ENCODE measurements at regions not wholly inside any gene's neighbourhood (a gene's known extent, or its start where the extent isn't known, plus 50 kb on each side); places are given as distances from the start of the nearest gene placed in this dataset.

DNA sequence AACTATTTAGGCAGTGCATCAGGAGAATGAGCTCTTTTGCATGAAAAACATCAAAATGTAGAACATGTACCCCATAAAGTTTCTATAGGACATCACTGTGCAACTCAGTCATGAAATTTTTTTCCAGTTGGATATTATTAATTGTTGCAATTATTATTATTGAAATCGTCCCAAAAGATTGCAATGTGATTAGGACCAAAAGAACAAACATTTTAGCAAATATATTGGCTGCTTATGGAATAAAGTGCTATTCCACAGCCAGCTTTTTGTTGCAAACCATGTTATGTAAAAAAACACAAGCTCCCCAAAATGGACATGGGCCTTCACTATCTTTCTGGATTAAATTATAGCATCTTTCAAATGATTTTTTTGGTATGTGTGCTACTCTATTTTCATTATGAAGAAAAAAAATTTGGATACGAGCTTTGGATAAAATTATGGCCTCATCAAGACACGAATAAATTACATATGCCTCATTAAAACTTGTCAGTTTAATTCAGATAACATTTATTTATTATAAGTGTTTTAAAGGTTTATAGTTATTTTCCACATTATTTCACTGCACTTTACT lies 262.7 kb upstream of the TCF21 start:
- H3K9ac ChIP-seq (ENCODE audit: low read depth, low read length) = no peak overlapping the region
- DNase-seq (no peak), ATAC-seq (ENCODE audit: insufficient read depth, low read depth) (no peak)
- TF ChIP-seq, protein P1, sequence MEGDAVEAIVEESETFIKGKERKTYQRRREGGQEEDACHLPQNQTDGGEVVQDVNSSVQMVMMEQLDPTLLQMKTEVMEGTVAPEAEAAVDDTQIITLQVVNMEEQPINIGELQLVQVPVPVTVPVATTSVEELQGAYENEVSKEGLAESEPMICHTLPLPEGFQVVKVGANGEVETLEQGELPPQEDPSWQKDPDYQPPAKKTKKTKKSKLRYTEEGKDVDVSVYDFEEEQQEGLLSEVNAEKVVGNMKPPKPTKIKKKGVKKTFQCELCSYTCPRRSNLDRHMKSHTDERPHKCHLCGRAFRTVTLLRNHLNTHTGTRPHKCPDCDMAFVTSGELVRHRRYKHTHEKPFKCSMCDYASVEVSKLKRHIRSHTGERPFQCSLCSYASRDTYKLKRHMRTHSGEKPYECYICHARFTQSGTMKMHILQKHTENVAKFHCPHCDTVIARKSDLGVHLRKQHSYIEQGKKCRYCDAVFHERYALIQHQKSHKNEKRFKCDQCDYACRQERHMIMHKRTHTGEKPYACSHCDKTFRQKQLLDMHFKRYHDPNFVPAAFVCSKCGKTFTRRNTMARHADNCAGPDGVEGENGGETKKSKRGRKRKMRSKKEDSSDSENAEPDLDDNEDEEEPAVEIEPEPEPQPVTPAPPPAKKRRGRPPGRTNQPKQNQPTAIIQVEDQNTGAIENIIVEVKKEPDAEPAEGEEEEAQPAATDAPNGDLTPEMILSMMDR (IDR thresholded peaks at IDR 0.05; ENCODE audit: borderline replicate concordance, extremely low read depth, low read length, poor library complexity, severe bottlenecking) = no peak
- no peak for TF ChIP-seq EZH2 (IDR thresholded peaks at IDR 0.05; ENCODE audit: borderline replicate concordance, low read depth, low read length, severe bottlenecking)
- no peak overlapping the region for H3K4me2 ChIP-seq (ENCODE audit: insufficient read depth, low read length)
- no peaks in the 10 kb centered on the region for H3K36me3 ChIP-seq (ENCODE audit: insufficient read depth, low read length)
- H2AFZ ChIP-seq (ENCODE audit: low read depth, low read length) = no peak overlapping the region
- no peaks in the 10 kb centered on the region for H3K9me3 ChIP-seq (ENCODE audit: insufficient read depth, low read length, severe bottlenecking)
- no peaks in the 10 kb centered on the region for H4K20me1 ChIP-seq (ENCODE audit: insufficient read depth, low read length)
- no peaks in the 10 kb centered on the region for H3K79me2 ChIP-seq (ENCODE audit: insufficient read depth, low read length)
- peaks cover 6% of the 10 kb centered on the region for H3K27me3 ChIP-seq (ENCODE audit: insufficient read depth, low read length, poor library complexity)
- H3K4me1 ChIP-seq (ENCODE audit: insufficient read depth, low read length) = no peaks in the 10 kb centered on the region
- no peak overlapping the region for H3K4me3 ChIP-seq (ENCODE audit: low read depth in 1 of 2, low read length in 2 of 2)
- no peak overlapping the region for H3K27ac ChIP-seq (ENCODE audit: low read length)

DNA sequence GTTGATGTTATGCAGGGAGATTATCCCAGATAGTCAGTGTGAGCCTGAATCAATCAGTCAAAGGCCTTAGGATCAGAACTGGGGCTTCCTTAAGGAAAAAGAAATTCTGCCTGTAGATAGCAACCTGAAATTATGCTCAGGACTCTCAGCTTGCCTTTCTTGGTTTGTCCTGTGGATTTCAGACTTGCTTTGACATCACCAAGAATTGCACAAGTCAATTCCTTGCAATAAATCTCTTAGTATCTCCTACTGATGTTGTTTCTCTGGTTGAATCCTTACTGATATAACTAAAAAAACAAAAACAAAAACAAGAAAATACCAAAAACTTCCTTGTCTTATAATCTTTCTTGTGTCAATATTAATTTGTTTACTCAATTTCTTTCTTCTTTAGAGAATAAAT lies 258.9 kb upstream of the TCF21 start:
- DNase-seq (no peak), ATAC-seq (ENCODE audit: insufficient read depth, low read depth) (no peak)
- Histone ChIP-seq H3K4me3 (ENCODE audit: low read depth in 1 of 2, low read length in 2 of 2) (no peak overlapping the region), H3K27ac (ENCODE audit: low read length) (no peak overlapping the region), H3K4me2 (ENCODE audit: insufficient read depth, low read length) (no peak overlapping the region), H3K36me3 (ENCODE audit: insufficient read depth, low read length) (no peaks in the 10 kb centered on the region), H3K9me3 (ENCODE audit: insufficient read depth, low read length, severe bottlenecking) (no peaks in the 10 kb centered on the region), H3K4me1 (ENCODE audit: insufficient read depth, low read length) (no peaks in the 10 kb centered on the region), H4K20me1 (ENCODE audit: insufficient read depth, low read length) (no peaks in the 10 kb centered on the region), H2AFZ (ENCODE audit: low read depth, low read length) (no peak overlapping the region), H3K9ac (ENCODE audit: low read depth, low read length) (no peak overlapping the region), H3K79me2 (ENCODE audit: insufficient read depth, low read length) (no peaks in the 10 kb centered on the region), H3K27me3 (ENCODE audit: insufficient read depth, low read length, poor library complexity) (peaks cover 3% of the 10 kb centered on the region)
- TF ChIP-seq, protein P1 (IDR thresholded peaks at IDR 0.05; ENCODE audit: borderline replicate concordance, extremely low read depth, low read length, poor library complexity, severe bottlenecking) = no peak
- no peak for TF ChIP-seq EZH2 (IDR thresholded peaks at IDR 0.05; ENCODE audit: borderline replicate concordance, low read depth, low read length, severe bottlenecking)

DNA sequence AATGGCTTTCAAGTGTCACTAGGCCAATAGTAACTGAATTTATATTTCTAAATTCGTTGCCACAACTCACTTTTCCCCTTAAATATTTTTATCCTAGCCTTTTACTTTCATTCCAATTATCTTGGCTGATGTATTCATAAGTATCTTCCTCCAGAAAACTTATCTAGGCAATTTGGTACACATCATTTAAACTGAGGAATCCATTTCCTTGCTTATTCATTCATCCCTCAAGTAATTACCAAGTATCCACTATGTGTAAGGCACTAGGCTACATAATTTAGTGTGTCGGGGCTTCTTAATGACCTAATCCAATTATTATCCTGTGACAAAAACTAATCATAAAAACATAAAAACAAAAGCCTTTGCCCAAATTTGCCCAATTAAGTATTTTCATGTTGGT lies 258.3 kb upstream of the TCF21 start:
- TF ChIP-seq, protein P1 (IDR thresholded peaks at IDR 0.05; ENCODE audit: borderline replicate concordance, extremely low read depth, low read length, poor library complexity, severe bottlenecking) = no peak
- no peak for TF ChIP-seq EZH2 (IDR thresholded peaks at IDR 0.05; ENCODE audit: borderline replicate concordance, low read depth, low read length, severe bottlenecking)
- Histone ChIP-seq H3K4me1 (ENCODE audit: insufficient read depth, low read length) (no peaks in the 10 kb centered on the region), H3K27ac (ENCODE audit: low read length) (no peak overlapping the region), H3K9me3 (ENCODE audit: insufficient read depth, low read length, severe bottlenecking) (no peaks in the 10 kb centered on the region), H3K4me3 (ENCODE audit: low read depth in 1 of 2, low read length in 2 of 2) (no peak overlapping the region), H3K4me2 (ENCODE audit: insufficient read depth, low read length) (no peak overlapping the region), H4K20me1 (ENCODE audit: insufficient read depth, low read length) (no peaks in the 10 kb centered on the region), H3K27me3 (ENCODE audit: insufficient read depth, low read length, poor library complexity) (peaks cover 6% of the 10 kb centered on the region), H3K36me3 (ENCODE audit: insufficient read depth, low read length) (no peaks in the 10 kb centered on the region), H2AFZ (ENCODE audit: low read depth, low read length) (no peak overlapping the region), H3K79me2 (ENCODE audit: insufficient read depth, low read length) (no peaks in the 10 kb centered on the region), H3K9ac (ENCODE audit: low read depth, low read length) (no peak overlapping the region)
- no peak for DNase-seq
- ATAC-seq (ENCODE audit: insufficient read depth, low read depth) = no peak

DNA sequence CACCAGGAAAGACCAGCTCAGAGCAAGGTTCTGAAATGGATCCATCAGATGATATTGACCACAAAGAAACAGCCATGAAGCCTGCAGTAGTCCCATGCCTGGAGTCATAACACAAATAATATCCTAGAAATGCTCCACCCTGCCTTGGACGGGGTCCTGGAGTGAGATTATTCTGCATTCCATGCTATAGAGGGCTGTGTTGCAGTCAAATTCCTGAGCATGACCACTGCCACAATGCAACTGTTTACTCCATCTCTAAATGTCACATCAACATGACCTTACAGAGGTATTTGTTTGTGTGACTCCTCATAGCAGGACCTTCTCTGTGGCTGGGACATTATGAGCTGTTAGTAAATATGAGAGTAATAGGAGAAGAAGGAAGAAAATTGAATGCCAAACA lies 257.5 kb upstream of the TCF21 start:
- no peaks in the 10 kb centered on the region for H3K4me1 ChIP-seq (ENCODE audit: insufficient read depth, low read length)
- H3K9me3 ChIP-seq (ENCODE audit: insufficient read depth, low read length, severe bottlenecking) = no peaks in the 10 kb centered on the region
- no peak overlapping the region for H3K4me3 ChIP-seq (ENCODE audit: low read depth in 1 of 2, low read length in 2 of 2)
- no peaks in the 10 kb centered on the region for H4K20me1 ChIP-seq (ENCODE audit: insufficient read depth, low read length)
- H3K79me2 ChIP-seq (ENCODE audit: insufficient read depth, low read length) = no peaks in the 10 kb centered on the region
- no peak overlapping the region for H2AFZ ChIP-seq (ENCODE audit: low read depth, low read length)
- TF ChIP-seq EZH2 (IDR thresholded peaks at IDR 0.05; ENCODE audit: borderline replicate concordance, low read depth, low read length, severe bottlenecking) = no peak
- TF ChIP-seq, protein P1 (IDR thresholded peaks at IDR 0.05; ENCODE audit: borderline replicate concordance, extremely low read depth, low read length, poor library complexity, severe bottlenecking) = no peak
- no peak overlapping the region for H3K9ac ChIP-seq (ENCODE audit: low read depth, low read length)
- no peaks in the 10 kb centered on the region for H3K36me3 ChIP-seq (ENCODE audit: insufficient read depth, low read length)
- no peak for DNase-seq
- no peak overlapping the region for H3K27ac ChIP-seq (ENCODE audit: low read length)
- H3K27me3 ChIP-seq (ENCODE audit: insufficient read depth, low read length, poor library complexity) = peaks cover 6% of the 10 kb centered on the region
- no peak for ATAC-seq (ENCODE audit: insufficient read depth, low read depth)
- no peak overlapping the region for H3K4me2 ChIP-seq (ENCODE audit: insufficient read depth, low read length)

Data from DND-41 (cell line).